GM12874 (cell line): ENCODE measurements at regions not wholly inside any gene's neighbourhood (a gene's known extent, or its start where the extent isn't known, plus 50 kb on each side); places are given as distances from the start of the nearest gene placed in this dataset.

Source experiments
- TF ChIP-seq, protein P1 (sequence below): IDR thresholded peaks from 2 replicates; pipeline ENCODE4 v1.5.1; 2011; ENCODE audit warnings: low read depth, mild to moderate bottlenecking, control low read depth, low read length, moderate library complexity; ENCODE audit not compliant: insufficient read depth

- TF ChIP-seq, protein P1, sequence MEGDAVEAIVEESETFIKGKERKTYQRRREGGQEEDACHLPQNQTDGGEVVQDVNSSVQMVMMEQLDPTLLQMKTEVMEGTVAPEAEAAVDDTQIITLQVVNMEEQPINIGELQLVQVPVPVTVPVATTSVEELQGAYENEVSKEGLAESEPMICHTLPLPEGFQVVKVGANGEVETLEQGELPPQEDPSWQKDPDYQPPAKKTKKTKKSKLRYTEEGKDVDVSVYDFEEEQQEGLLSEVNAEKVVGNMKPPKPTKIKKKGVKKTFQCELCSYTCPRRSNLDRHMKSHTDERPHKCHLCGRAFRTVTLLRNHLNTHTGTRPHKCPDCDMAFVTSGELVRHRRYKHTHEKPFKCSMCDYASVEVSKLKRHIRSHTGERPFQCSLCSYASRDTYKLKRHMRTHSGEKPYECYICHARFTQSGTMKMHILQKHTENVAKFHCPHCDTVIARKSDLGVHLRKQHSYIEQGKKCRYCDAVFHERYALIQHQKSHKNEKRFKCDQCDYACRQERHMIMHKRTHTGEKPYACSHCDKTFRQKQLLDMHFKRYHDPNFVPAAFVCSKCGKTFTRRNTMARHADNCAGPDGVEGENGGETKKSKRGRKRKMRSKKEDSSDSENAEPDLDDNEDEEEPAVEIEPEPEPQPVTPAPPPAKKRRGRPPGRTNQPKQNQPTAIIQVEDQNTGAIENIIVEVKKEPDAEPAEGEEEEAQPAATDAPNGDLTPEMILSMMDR = no peak
Measured at GRCh38 chr20:52586660-52587059, 385.5 kb upstream of the TSHZ2 start.

DNA sequence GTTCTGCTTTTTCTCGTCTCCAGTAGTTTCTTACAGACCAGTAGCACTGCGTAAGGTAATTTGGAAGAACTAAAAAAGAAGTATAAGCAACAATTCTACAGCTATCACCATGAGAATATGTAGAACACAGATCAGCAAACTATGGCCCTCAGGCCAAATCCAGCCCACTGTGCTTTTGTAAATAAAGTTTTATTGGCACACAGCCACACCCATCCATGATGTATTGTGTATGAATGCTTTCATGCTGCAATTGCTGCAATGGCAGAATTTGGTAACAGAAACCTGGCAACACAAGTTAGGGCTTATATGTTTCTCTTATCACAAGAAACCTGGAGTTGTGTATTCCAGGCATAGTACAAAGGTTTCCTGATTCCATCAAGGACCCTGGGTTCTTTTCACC lies 386.8 kb upstream of the TSHZ2 start:
- TF ChIP-seq, protein P1 = no peak

DNA sequence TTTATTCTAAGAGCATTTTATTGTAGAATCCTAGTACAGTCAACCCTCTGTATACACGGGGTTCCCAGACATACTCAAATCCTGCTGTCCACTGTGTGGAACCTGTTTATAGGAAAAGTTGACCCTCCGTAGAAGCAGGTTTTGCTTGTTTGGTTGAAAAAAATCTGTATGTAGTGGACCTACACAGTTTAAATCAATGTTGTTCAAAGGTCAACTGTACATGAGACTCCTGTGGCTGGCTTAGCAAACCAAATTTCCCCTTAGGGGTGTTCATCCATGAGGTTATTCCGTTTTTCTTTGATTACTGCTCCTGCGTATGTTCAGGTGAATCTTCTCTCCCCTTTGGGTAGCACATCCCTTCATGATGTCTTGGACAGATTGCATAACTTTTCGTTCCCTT lies 387.0 kb upstream of the ZFP64 start:
- TF ChIP-seq, protein P1 = no peak

- TF ChIP-seq, protein P1 = no peak
Measured at GRCh38 chr20:52577696-52578095, 386.1 kb upstream of the ZFP64 start.

- TF ChIP-seq, protein P1 = no peak
Measured at GRCh38 chr20:52572687-52573086, 381.1 kb upstream of the ZFP64 start.

DNA sequence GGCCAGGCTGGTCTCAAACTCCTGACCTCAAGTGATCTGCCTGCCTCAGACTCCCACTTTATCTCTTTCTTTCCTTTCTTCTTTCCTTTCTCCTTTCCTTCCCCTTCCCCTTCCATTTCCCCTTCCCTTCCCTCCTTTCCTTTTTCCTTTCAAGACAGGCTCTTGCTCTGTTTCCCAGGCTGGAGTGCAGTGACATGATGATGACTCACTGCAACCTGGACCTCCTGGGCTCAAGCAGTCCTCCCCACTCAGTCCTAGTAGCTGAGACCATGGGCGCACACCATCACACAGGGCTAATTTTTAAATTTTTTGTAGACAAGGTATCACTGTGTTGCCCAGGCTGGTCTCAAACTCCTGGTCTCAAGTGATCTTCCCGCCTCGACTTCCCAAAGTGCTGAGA lies 377.6 kb upstream of the ZFP64 start:
- TF ChIP-seq, protein P1 = no peak

- TF ChIP-seq, protein P1 = no peak
Measured at GRCh38 chr20:52565614-52566013, 374.0 kb upstream of the ZFP64 start.

- TF ChIP-seq, protein P1 = no peak
Measured at GRCh38 chr20:52564594-52564993, 373.0 kb upstream of the ZFP64 start.
